ENCODE measurements at regions not wholly inside any gene's neighbourhood (a gene's known extent, or its start where the extent isn't known, plus 50 kb on each side); places are given as distances from the start of the nearest gene placed in this dataset.

DNA sequence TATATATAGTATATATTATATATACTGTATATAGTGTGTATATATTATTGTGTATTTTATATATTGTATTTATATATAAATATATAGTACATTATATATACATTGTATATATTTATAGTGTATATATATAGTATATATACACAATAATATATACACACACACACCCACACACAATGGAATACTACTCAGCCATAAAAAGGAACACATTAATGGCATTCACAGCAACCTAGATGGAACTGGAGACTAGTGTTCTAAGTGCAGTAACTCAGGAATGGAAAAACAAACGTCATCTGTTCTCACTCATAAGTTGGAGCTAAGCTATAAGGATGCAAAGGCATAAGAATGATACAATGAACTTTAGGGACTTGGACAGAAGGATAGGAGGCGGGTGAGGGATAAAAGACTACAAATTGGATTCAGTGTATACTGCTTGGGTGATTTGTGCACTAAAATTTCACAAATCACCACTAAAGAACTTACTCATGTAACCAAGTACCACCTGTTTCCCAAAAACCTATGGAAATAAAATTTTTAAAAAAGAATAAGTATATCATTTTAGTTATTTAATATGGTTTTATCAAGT, 201.9 kb upstream of the CDH11 start:
- no peak for ATAC-seq
- no peak for DNase-seq
- no peaks in the 10 kb centered on the region for H3K36me3 ChIP-seq (ENCODE audit: low read depth)
- TF ChIP-seq, protein P1, sequence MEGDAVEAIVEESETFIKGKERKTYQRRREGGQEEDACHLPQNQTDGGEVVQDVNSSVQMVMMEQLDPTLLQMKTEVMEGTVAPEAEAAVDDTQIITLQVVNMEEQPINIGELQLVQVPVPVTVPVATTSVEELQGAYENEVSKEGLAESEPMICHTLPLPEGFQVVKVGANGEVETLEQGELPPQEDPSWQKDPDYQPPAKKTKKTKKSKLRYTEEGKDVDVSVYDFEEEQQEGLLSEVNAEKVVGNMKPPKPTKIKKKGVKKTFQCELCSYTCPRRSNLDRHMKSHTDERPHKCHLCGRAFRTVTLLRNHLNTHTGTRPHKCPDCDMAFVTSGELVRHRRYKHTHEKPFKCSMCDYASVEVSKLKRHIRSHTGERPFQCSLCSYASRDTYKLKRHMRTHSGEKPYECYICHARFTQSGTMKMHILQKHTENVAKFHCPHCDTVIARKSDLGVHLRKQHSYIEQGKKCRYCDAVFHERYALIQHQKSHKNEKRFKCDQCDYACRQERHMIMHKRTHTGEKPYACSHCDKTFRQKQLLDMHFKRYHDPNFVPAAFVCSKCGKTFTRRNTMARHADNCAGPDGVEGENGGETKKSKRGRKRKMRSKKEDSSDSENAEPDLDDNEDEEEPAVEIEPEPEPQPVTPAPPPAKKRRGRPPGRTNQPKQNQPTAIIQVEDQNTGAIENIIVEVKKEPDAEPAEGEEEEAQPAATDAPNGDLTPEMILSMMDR (IDR thresholded peaks at IDR 0.05) = no peak
- H3K9me3 ChIP-seq = no peaks in the 10 kb centered on the region
- intact Hi-C loops (cut with DNase I, micrococcal nuclease) = no loop called here
- H3K4me1 ChIP-seq (ENCODE audit: low read depth) = no peaks in the 10 kb centered on the region
- H3K4me3 ChIP-seq = no peak overlapping the region

DNA sequence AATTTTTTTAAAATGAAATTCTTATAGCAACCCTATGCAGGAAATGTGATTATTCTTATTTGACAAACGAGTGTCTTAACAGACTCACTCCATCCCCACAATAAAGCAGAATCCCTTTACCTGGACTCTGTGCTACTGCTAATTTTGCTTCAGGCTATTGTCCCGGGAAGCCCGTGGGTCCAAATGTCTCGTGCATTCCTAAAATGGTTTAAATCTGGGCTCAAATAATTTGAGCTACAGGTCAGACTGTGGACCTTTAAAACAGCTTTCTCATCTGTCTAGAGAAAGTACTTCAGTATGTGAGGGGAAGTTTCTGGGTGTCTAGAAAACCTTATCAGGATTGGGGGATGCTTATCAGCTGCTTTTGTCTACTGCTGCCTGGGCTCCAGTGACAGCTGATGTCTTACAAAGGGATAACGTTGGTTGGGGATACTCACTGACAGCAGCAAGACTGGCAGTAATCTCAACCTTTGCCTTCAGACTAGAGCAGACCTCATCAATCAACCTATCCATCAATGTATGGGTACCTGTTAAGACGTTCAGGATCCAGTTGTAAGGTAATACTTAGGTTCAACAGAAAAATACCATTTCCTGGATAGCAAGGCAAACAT, 197.9 kb upstream of the CDH11 start:
- intact Hi-C loops (cut with DNase I, micrococcal nuclease) = no loop called here
- H3K4me3 ChIP-seq = no peak overlapping the region
- H3K4me1 ChIP-seq (ENCODE audit: low read depth) = no peaks in the 10 kb centered on the region
- H3K9me3 ChIP-seq = no peaks in the 10 kb centered on the region
- DNase-seq (no peak), ATAC-seq (no peak)
- no peaks in the 10 kb centered on the region for H3K36me3 ChIP-seq (ENCODE audit: low read depth)
- TF ChIP-seq, protein P1 (IDR thresholded peaks at IDR 0.05) = no peak

DNA sequence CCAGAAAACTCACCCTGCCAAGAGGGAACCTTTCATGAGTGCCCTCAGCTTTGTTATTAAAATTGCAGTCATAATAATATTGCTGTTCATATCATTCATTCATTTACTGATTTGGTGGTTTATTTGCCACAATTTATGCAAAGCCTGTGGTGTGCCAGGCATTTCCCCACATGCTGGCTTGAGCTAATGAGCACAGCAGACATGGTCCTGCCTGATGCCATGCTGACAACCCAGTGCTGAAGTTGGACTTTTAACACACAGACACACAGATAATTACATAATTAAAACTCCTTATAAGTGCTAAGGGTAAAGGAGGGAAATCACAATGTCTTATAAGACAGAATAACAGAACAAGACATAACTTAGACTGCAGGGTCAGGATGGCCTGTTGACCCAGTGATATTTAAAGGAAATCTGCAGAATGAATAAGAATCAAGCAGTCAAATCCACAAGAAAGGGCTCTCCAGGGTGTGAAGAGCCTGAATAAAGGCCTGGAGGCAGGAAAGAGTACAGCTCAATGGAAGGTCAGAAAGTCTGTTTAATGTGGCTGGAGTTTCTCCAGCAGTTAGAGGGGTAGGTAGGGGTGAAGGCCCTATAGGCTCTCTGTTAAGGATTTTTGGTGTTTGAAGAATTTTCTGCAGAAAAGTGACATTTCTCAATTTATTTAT, 196.9 kb upstream of the CDH11 start:
- DNase-seq (no peak), ATAC-seq (no peak)
- H3K4me3 ChIP-seq = no peak overlapping the region
- intact Hi-C loops (cut with DNase I, micrococcal nuclease) = no loop called here
- H3K9me3 ChIP-seq = no peaks in the 10 kb centered on the region
- H3K36me3 ChIP-seq (ENCODE audit: low read depth) = no peaks in the 10 kb centered on the region
- no peaks in the 10 kb centered on the region for H3K4me1 ChIP-seq (ENCODE audit: low read depth)
- TF ChIP-seq, protein P1 (IDR thresholded peaks at IDR 0.05) = no peak

DNA sequence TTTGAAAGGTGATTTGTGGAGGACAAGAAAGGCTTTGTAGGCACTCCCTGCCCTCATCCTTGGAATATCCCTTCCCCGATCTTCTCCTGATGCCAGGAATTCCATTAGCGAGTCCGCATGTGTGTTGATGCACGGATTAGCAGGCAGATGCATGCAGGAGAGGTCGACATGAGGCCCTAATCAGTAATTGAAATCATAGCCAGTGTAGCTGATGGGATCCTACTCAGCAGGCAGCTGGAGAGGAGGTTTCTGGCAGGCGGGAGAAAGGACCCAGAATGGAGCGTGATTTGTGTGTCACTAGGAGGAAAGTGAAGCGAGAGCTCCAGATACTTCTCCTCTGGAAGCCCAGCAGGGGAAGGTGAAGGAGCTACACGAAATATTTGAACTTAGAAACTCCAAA, 196.3 kb upstream of the CDH11 start:
- TF ChIP-seq, protein P1 (IDR thresholded peaks at IDR 0.05) = no peak
- intact Hi-C loops (cut with DNase I, micrococcal nuclease) = no loop called here

DNA sequence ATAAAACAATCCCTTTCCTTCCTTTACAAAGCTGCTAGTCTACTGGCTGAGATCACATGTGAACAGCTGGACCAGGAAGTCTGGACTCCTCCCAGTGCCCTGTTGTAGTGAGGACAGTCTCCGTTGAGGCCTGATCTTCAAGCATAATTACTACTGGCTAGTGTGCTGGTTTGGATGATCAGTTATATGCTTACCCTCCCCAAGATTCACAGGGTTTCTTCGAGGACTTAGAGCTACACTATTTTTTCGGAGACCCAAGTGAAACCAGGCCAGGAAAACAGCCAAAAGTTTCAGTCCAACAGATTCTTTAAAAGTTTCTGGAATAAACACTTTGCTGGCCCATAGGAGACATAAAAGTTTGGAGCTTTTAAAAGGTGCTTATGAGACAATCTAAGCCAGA, 194.9 kb upstream of the CDH11 start:
- ATAC-seq = no peak

More for the DNA sequence above, 196.3 kb upstream of the CDH11 start:
- Histone ChIP-seq H3K36me3 (ENCODE audit: low read depth) (no peaks in the 10 kb centered on the region), H3K9me3 (no peaks in the 10 kb centered on the region), H3K4me1 (ENCODE audit: low read depth) (no peaks in the 10 kb centered on the region), H3K4me3 (no peak overlapping the region)
- DNase-seq = no peak
- ATAC-seq = no peak

More for the DNA sequence above, 194.9 kb upstream of the CDH11 start:
- H3K4me3 ChIP-seq = no peak overlapping the region
- TF ChIP-seq, protein P1 (IDR thresholded peaks at IDR 0.05) = no peak
- DNase-seq = no peak
- no peaks in the 10 kb centered on the region for H3K9me3 ChIP-seq
- intact Hi-C loops (cut with DNase I, micrococcal nuclease) = no loop called here
- H3K4me1 ChIP-seq (ENCODE audit: low read depth) = no peaks in the 10 kb centered on the region
- no peaks in the 10 kb centered on the region for H3K36me3 ChIP-seq (ENCODE audit: low read depth)
